Psoas muscle (tissue), 7 donors: ENCODE measurements at regions not wholly inside any gene's neighbourhood (a gene's known extent, or its start where the extent isn't known, plus 50 kb on each side); places are given as distances from the start of the nearest gene placed in this dataset.

Experiments used
- ATAC-seq, 4 donors: fragments of 200-7000 bp; cut with Tn5 transposase; one replicate each; pipeline ENCODE4 v1.9.1; 2020; ENCODE audit warnings: moderate library complexity in 3 of 4, mild to moderate bottlenecking in 2 of 4
- DNase-seq, 2 donors: peaks; one replicate each; pipeline ENCODE4 v3.0.0-alpha.2; 2020
- H3K27ac ChIP-seq: fragments of 200-600 bp; one replicate; pipeline ENCODE4 v1.8.0; 2022
- H3K27me3 ChIP-seq, 3 donors: fragments of 200-600 bp in 1 of 3; one replicate each; pipeline versions ENCODE4 v1.6.1 to v1.8.0; 2013 to 2022; ENCODE audit warnings: low read length in 2 of 3, mild to moderate bottlenecking in 2 of 3, moderate library complexity in 1 of 3; ENCODE audit not compliant: insufficient read depth in 3 of 3
- H3K36me3 ChIP-seq, 2 donors: fragments of 200-600 bp in 1 of 2; one replicate each; pipeline versions ENCODE4 v1.6.1 to v1.8.0; 2013 to 2022; ENCODE audit warnings: low read depth in 1 of 2, mild to moderate bottlenecking in 1 of 2, moderate library complexity in 1 of 2; ENCODE audit not compliant: insufficient read depth in 1 of 2
- H3K4me1 ChIP-seq: fragments of 200-600 bp; one replicate; pipeline ENCODE4 v1.8.0; 2022
- H3K4me3 ChIP-seq: fragments of 200-600 bp; one replicate; pipeline ENCODE4 v1.8.0; 2022; ENCODE audit warnings: mild to moderate bottlenecking
- H3K9me3 ChIP-seq: fragments of 200-600 bp; one replicate; pipeline ENCODE4 v1.8.0; 2022
- CTCF ChIP-seq: fragments of 200-600 bp; IDR thresholded peaks from one replicate; pipeline ENCODE4 v1.8.0; 2022; ENCODE audit warnings: antibody characterized with exemption
- WGBS, 3 donors: extraction: QIAGEN DNeasy Blood & Tissue Kit; methylation state at CpG; one replicate each; pipeline versions ENCODE4 v1.1.6 to v1.1.7; 2013; 5-methylcytosine and 5-hydroxymethylcytosine counted together
- intact Hi-C, 2 donors: fragments of 100-400 bp; cut with DNase I; formaldehyde crosslinking; loops; one replicate each; pipeline versions ENCODE4 v1.11.0 to v1.14.2; 2022
- donor health status: healthy with polysubstance abuse.
- donor health status: DM: no; HTN: no; CAD: no; lungs with moderate emphysema.
- donor health status: Bipolar disorder and iron deficiency.
- donor health status: healthy.
- donor health status: DM: yes; HTN: yes; CAD: no.
- donor health status: DM: no; HTN: no; CAD: no.
- donor health status: DM: yes; HTN: yes; CAD: no.

- H3K4me1 ChIP-seq, result no peaks in the 10 kb centered on the region
Observed at GRCh38 chr2:7987992-7988391, 693.9 kb upstream of the ID2 start.

GRCh38 chr2:7988440-7988839 is 693.4 kb upstream of the ID2 start:
- intact Hi-C loops, result no loop called here
- DNase-seq (no peak), ATAC-seq (no peak)
- no peaks in the 10 kb centered on the region for H3K4me1 ChIP-seq
- no peaks in the 10 kb centered on the region for H3K27me3 ChIP-seq
- no peak for TF ChIP-seq CTCF
- no peaks in the 10 kb centered on the region for H3K9me3 ChIP-seq
- H3K4me3 ChIP-seq, result no peak overlapping the region
- H3K36me3 ChIP-seq, result no peaks in the 10 kb centered on the region
- no peak overlapping the region for H3K27ac ChIP-seq
- 80 to 86% (median 83%) methylated on average over 1 of the region's 1 CpG for WGBS, 3 donors

More at GRCh38 chr2:7987992-7988391, 693.9 kb upstream of the ID2 start:
- ATAC-seq, result no peak
- no peak overlapping the region for H3K27ac ChIP-seq
- no peak for TF ChIP-seq CTCF
- intact Hi-C loops, result no loop called here
- no peaks in the 10 kb centered on the region for H3K9me3 ChIP-seq
- no peak overlapping the region for H3K4me3 ChIP-seq
- DNase-seq, result no peak
- H3K27me3 ChIP-seq, result no peaks in the 10 kb centered on the region
- H3K36me3 ChIP-seq, result no peaks in the 10 kb centered on the region

GRCh38 chr2:7989823-7990222 is 692.0 kb upstream of the ID2 start:
- Histone ChIP-seq H3K9me3 (no peaks in the 10 kb centered on the region), H3K4me3 (no peak overlapping the region), H3K27me3 (no peaks in the 10 kb centered on the region), H3K27ac (no peak overlapping the region), H3K4me1 (no peaks in the 10 kb centered on the region), H3K36me3 (no peaks in the 10 kb centered on the region)
- no peak for ATAC-seq
- no peak for DNase-seq
- no peak for TF ChIP-seq CTCF
- WGBS, 3 donors, result 85 to 88% (median 87%) methylated on average over 5 of the region's 5 CpGs
- intact Hi-C loops, result no loop called here

- intact Hi-C loops, result no loop called here
- 63 to 66% (median 66%) methylated on average over 5 of the region's 5 CpGs for WGBS, 3 donors
- Histone ChIP-seq H3K4me3 (no peak overlapping the region), H3K9me3 (no peaks in the 10 kb centered on the region), H3K4me1 (no peaks in the 10 kb centered on the region), H3K36me3 (no peaks in the 10 kb centered on the region), H3K27ac (no peak overlapping the region), H3K27me3 (no peaks in the 10 kb centered on the region)
- DNase-seq (no peak), ATAC-seq (no peak)
- TF ChIP-seq CTCF, result no peak
Observed at GRCh38 chr2:7992612-7993602, 688.9 kb upstream of the ID2 start.
